H1 (cell line): ENCODE measurements at regions not wholly inside any gene's neighbourhood (a gene's known extent, or its start where the extent isn't known, plus 50 kb on each side); places are given as distances from the start of the nearest gene placed in this dataset.

Experiments used
- CTCF ChIA-PET: fragments of 300-600 bp; sonication (Branson Sonifier 250); formaldehyde crosslinking; loops from one replicate; lab custom pipeline; 2021; ENCODE audit not compliant: partially characterized antibody; lab: Charles Lee
- POLR2A ChIA-PET: fragments of 300-600 bp; sonication (Branson Sonifier 250); formaldehyde crosslinking; loops from one replicate; lab custom pipeline; 2021; ENCODE audit warnings: inconsistent platforms; ENCODE audit not compliant: partially characterized antibody; lab: Charles Lee
- DNase-seq, 2 experiments: peaks; one replicate each; pipeline versions ENCODE4 v3.0.0 to v3.0.0-alpha.2; 2010 to 2022; ENCODE audit warnings: low spot score in 2 of 2, low read depth in 1 of 2, mixed read lengths in 1 of 2
- FAIRE-seq: peaks from 2 replicates; lab custom pipeline; 2011; peaks lifted over from hg19 to GRCh38; lab: Jason Lieb, UNC
- H2AFZ ChIP-seq: 2 replicates; pipeline ENCODE4 v1.8.1; 2012; ENCODE audit warnings: low read length, inconsistent platforms
- H2AK5ac ChIP-seq: 2 replicates; pipeline ENCODE4 v1.6.1; 2013; ENCODE audit warnings: low read depth, low read length
- H2BK120ac ChIP-seq: replicated peaks from 2 replicates; pipeline ENCODE3; 2013; ENCODE audit warnings: low read depth, low read length, inconsistent platforms
- H2BK12ac ChIP-seq: 2 replicates; pipeline ENCODE4 v1.6.1; 2013; ENCODE audit warnings: low read depth, low read length
- H2BK15ac ChIP-seq: 2 replicates; pipeline ENCODE4 v1.6.1; 2013; ENCODE audit warnings: low read length
- H2BK20ac ChIP-seq: 2 replicates; pipeline ENCODE4 v1.6.1; 2013; ENCODE audit warnings: low read length
- H2BK5ac ChIP-seq: 2 replicates; pipeline ENCODE4 v1.6.1; 2013; ENCODE audit warnings: low read depth, low read length
- H3K14ac ChIP-seq: 2 replicates; pipeline ENCODE4 v1.6.1; 2013; ENCODE audit warnings: inconsistent platforms; ENCODE audit not compliant: insufficient read length
- H3K18ac ChIP-seq: 2 replicates; pipeline ENCODE4 v1.6.1; 2013; ENCODE audit warnings: low read length; ENCODE audit errors: extremely low read depth
- H3K23ac ChIP-seq: 2 replicates; pipeline ENCODE4 v1.6.1; 2013; ENCODE audit warnings: inconsistent platforms; ENCODE audit not compliant: insufficient read length
- H3K23me2 ChIP-seq: 2 replicates; pipeline ENCODE4 v1.6.1; 2013; ENCODE audit warnings: low read depth, low read length
- H3K27ac ChIP-seq: 2 replicates; pipeline ENCODE4 v1.6.1; 2011; ENCODE audit warnings: low read depth, low read length, inconsistent platforms
- H3K27me3 ChIP-seq, 4 experiments: replicated peaks in 1 of 4; 1 replicate in 1 of 4; 2 replicates in 3 of 4; pipeline versions ENCODE4 v1.6.1 to v1.8.1; 2011 to 2013; ENCODE audit warnings: low read length in 3 of 4, mild to moderate bottlenecking in 3 of 4, inconsistent platforms in 2 of 4, mixed read lengths in 2 of 4, moderate library complexity in 1 of 4; ENCODE audit not compliant: control insufficient read depth in 3 of 4, insufficient read depth in 3 of 4; ENCODE audit errors: extremely low read depth in 1 of 4
- H3K36me3 ChIP-seq, 4 experiments: 2 replicates each; pipeline versions ENCODE4 v1.6.1 to v1.8.1; 2011 to 2013; ENCODE audit warnings: mild to moderate bottlenecking in 4 of 4, low read length in 3 of 4, moderate library complexity in 2 of 4, control low read depth in 1 of 4, inconsistent platforms in 1 of 4; ENCODE audit not compliant: insufficient read depth in 4 of 4, control insufficient read depth in 2 of 4
- H3K4ac ChIP-seq: replicated peaks from 2 replicates; pipeline ENCODE3; 2013; ENCODE audit warnings: low read length, low read depth, mixed read lengths, inconsistent platforms; ENCODE audit not compliant: insufficient read length
- H3K4me1 ChIP-seq, 4 experiments: replicated peaks in 1 of 4; 1 replicate in 1 of 4; 2 replicates in 3 of 4; pipeline versions ENCODE4 v1.6.1 to v1.8.1; 2011 to 2013; ENCODE audit warnings: low read length in 3 of 4, inconsistent platforms in 2 of 4, mixed read lengths in 1 of 4; ENCODE audit not compliant: insufficient read depth in 4 of 4, control insufficient read depth in 3 of 4
- H3K4me2 ChIP-seq, 2 experiments: 2 replicates each; pipeline versions ENCODE4 v1.6.1 to v1.8.1; 2011 to 2013; ENCODE audit warnings: low read depth in 2 of 2, low read length in 2 of 2, control low read depth in 1 of 2, inconsistent platforms in 1 of 2, mild to moderate bottlenecking in 1 of 2; ENCODE audit not compliant: insufficient read depth in 1 of 2
- H3K4me3 ChIP-seq, 4 experiments: fragments of 200-600, 300-600 bp in 1 of 4; sonication (generic), shearing (Covaris generic), sonication (Bioruptor Twin) in 1 of 4; 2 replicates each; pipeline versions ENCODE4 v1.5.1 to v1.8.1; 2011 to 2016; ENCODE audit warnings: low read length in 4 of 4, low read depth in 3 of 4, control low read depth in 2 of 4, inconsistent platforms in 2 of 4, mild to moderate bottlenecking in 2 of 4, mixed read lengths in 1 of 4, moderate library complexity in 1 of 4; ENCODE audit not compliant: insufficient read depth in 2 of 4; ENCODE audit errors: extremely low read depth in 1 of 4
- H3K56ac ChIP-seq: replicated peaks from 2 replicates; pipeline ENCODE3; 2013; ENCODE audit warnings: low read depth, mild to moderate bottlenecking, mixed read lengths, low read length, inconsistent platforms; ENCODE audit not compliant: insufficient read length
- H3K79me1 ChIP-seq: 2 replicates; pipeline ENCODE4 v1.6.1; 2013; ENCODE audit warnings: low read depth, low read length, control low read depth
- H3K79me2 ChIP-seq, 2 experiments: 2 replicates each; pipeline versions ENCODE4 v1.6.1 to v1.8.1; 2012 to 2013; ENCODE audit warnings: low read length in 2 of 2, mild to moderate bottlenecking in 2 of 2, inconsistent platforms in 1 of 2; ENCODE audit not compliant: insufficient read depth in 2 of 2, control insufficient read depth in 1 of 2
- H3K9ac ChIP-seq, 4 experiments: replicated peaks in 1 of 4; 1 replicate in 1 of 4; 2 replicates in 3 of 4; pipeline versions ENCODE4 v1.6.1 to v1.8.1; 2011 to 2013; ENCODE audit warnings: low read depth in 3 of 4, low read length in 3 of 4, control low read depth in 2 of 4, mild to moderate bottlenecking in 2 of 4, moderate library complexity in 2 of 4, inconsistent platforms in 1 of 4; ENCODE audit errors: extremely low read depth in 1 of 4
- H3K9me3 ChIP-seq, 2 experiments: 2 replicates each; pipeline versions ENCODE4 v1.6.1 to v1.8.1; 2012 to 2013; ENCODE audit warnings: mild to moderate bottlenecking in 2 of 2, moderate library complexity in 2 of 2, control low read depth in 1 of 2, inconsistent platforms in 1 of 2, low read depth in 1 of 2, low read length in 1 of 2, mixed read lengths in 1 of 2; ENCODE audit not compliant: insufficient read depth in 2 of 2
- H4K20me1 ChIP-seq, 2 experiments: replicated peaks in 1 of 2; 2 replicates each; pipeline versions ENCODE3 to v1.8.1; 2011 to 2013; ENCODE audit warnings: inconsistent platforms in 2 of 2, low read length in 2 of 2, mild to moderate bottlenecking in 1 of 2; ENCODE audit not compliant: insufficient read depth in 2 of 2, control insufficient read depth in 1 of 2
- H4K5ac ChIP-seq: 2 replicates; pipeline ENCODE4 v1.6.1; 2013; ENCODE audit warnings: low read length, low read depth, mixed read lengths, inconsistent platforms; ENCODE audit not compliant: insufficient read length
- H4K8ac ChIP-seq: 2 replicates; pipeline ENCODE4 v1.8.0; 2013; ENCODE audit warnings: mild to moderate bottlenecking, moderate library complexity, low read length, inconsistent platforms; ENCODE audit not compliant: insufficient read depth; ENCODE audit errors: extremely low read depth
- H4K91ac ChIP-seq: replicated peaks from 2 replicates; pipeline ENCODE3; 2013; ENCODE audit warnings: low read length, mixed read lengths, inconsistent platforms; ENCODE audit not compliant: insufficient read length
- ASH2L ChIP-seq: fragments of 200-600, 300-600 bp; sonication (generic); IDR thresholded peaks from one replicate; pipeline ENCODE4 v1.7.1; 2017; ENCODE audit warnings: low read length
- ATF2 ChIP-seq: IDR thresholded peaks from 2 replicates; pipeline ENCODE4 v1.6.1; 2012; ENCODE audit warnings: low read length, inconsistent platforms
- ATF3 ChIP-seq: IDR thresholded peaks from 2 replicates; pipeline ENCODE4 v1.6.1; 2011; ENCODE audit warnings: low read depth, mild to moderate bottlenecking, low read length; ENCODE audit not compliant: insufficient read depth
- HDAC2 ChIP-seq, 2 experiments: fragments of 300-600 bp in 1 of 2; sonication (generic) in 1 of 2; IDR thresholded peaks; 2 replicates each; pipeline ENCODE4 v1.6.1; 2011 to 2012; ENCODE audit warnings: low read depth in 2 of 2, low read length in 2 of 2, mild to moderate bottlenecking in 2 of 2, moderate library complexity in 2 of 2, borderline replicate concordance in 1 of 2, inconsistent platforms in 1 of 2
- RXRA ChIP-seq: IDR thresholded peaks from 2 replicates; pipeline ENCODE4 v1.6.1; 2011; ENCODE audit warnings: low read depth, mild to moderate bottlenecking, low read length, moderate library complexity; ENCODE audit not compliant: insufficient read depth
- TBP ChIP-seq: IDR thresholded peaks from 2 replicates; pipeline ENCODE4 v1.6.1; 2011; ENCODE audit warnings: low read depth, low read length, improper control_type of control experiment
- WGBS, 2 experiments: shearing (Covaris generic) in 1 of 2; methylation state at CpG; one replicate each; pipeline versions ENCODE4 v1.1.6 to v1.1.7; 2013 to 2015; ENCODE audit warnings: low lambda C conversion rate in 2 of 2, mixed read lengths in 2 of 2, inconsistent platforms in 1 of 2, low coverage in 1 of 2, missing lambda C conversion rate in 1 of 2; ENCODE audit not compliant: insufficient replicate concordance in 2 of 2, insufficient coverage in 1 of 2, insufficient read length in 1 of 2; ENCODE audit errors: extremely low coverage in 1 of 2, missing lambda C conversion rate in 1 of 2; 5-methylcytosine and 5-hydroxymethylcytosine counted together

- Histone ChIP-seq H3K36me3 (no peaks in the 10 kb centered on the region), H3K4ac (no peak overlapping the region), H3K14ac (no peak overlapping the region), H2AFZ (no peak overlapping the region), H3K56ac (no peak overlapping the region), H4K8ac (no peak overlapping the region), H4K20me1 (no peaks in the 10 kb centered on the region), H3K4me3 (no peak overlapping the region), H3K9ac (no peak overlapping the region), H3K18ac (no peak overlapping the region), H3K23me2 (no peaks in the 10 kb centered on the region), H3K27ac (no peak overlapping the region), H4K5ac (no peak overlapping the region), H3K4me2 (no peak overlapping the region), H3K79me2 (no peaks in the 10 kb centered on the region), H3K4me1 (no peaks in the 10 kb centered on the region), H3K79me1 (no peaks in the 10 kb centered on the region), H4K91ac (no peak overlapping the region), H2AK5ac (no peak overlapping the region), H3K9me3 (no peaks in the 10 kb centered on the region), H3K23ac (no peak overlapping the region), H2BK20ac (no peak overlapping the region), H2BK15ac (no peak overlapping the region), H2BK5ac (no peak overlapping the region), H2BK120ac (no peak overlapping the region), H2BK12ac (no peak overlapping the region), H3K27me3 (peaks cover 0 to 1% (median 0%) of the 10 kb centered on the region in 4 experiments; a peak in 1 of 7 replicates)
- no peak for DNase-seq
- ChIA-PET POLR2A (no interaction called here), CTCF (interaction anchor here (1.0 kb wide), 1 partner anchor 13 kb away, joined by 3 read pairs; no protein-coding TSS in a partner anchor)
- no peak for FAIRE-seq
- 92% methylated on average over 2 of the region's 2 CpGs; no CpG with 5 or more reads in 1 of the 2 experiments for WGBS, 2 experiments
- TF ChIP-seq RXRA (no peak), ATF3 (no peak), HDAC2 (IDR thresholded peaks at IDR 0.05; ENCODE audit: borderline replicate concordance in 1 of 2, low read depth in 2 of 2, low read length in 2 of 2) (no peak), TBP (no peak), ASH2L (no peak), ATF2 (no peak)
Observed at GRCh38 chr10:90199093-90199492, 497.7 kb downstream of the KIF20B start.
